Fibroblast of mammary gland (primary cell): ENCODE measurements at regions not wholly inside any gene's neighbourhood (a gene's known extent, or its start where the extent isn't known, plus 50 kb on each side); places are given as distances from the start of the nearest gene placed in this dataset.

Experiments used
- DNase-seq: peaks from one replicate; pipeline ENCODE4 v3.0.0-alpha.2; 2010; ENCODE audit warnings: low read depth
- H3K4me3 ChIP-seq: 2 replicates; pipeline ENCODE4 v1.5.1; 2011; ENCODE audit warnings: low read depth, mild to moderate bottlenecking, low read length, moderate library complexity; ENCODE audit not compliant: control insufficient read depth
- TF ChIP-seq, protein P1 (sequence below): conservative IDR thresholded peaks from 2 replicates; pipeline ENCODE4 v1.5.1; 2011; ENCODE audit warnings: low read depth, low read length, inconsistent platforms; ENCODE audit not compliant: control insufficient read depth, insufficient read depth

DNA sequence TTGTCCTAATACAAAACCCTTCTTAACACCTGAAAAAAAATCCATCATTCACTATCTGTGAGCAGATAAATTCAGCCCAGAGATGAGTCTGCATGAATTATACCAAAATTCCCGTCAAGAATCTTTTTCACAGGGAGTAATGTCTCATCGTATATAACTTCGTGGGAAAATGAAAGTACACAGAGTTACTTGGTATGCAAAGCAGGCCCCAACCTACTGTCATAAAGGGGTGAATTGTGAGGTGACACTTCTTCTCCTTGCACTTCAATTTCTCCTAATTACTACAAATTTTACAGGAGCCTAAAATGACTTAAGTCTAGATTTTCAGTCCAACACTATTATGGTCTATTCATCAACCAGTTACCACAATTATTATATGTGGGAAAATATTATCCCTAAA, 84.6 kb upstream of the CDH20 start:
- H3K4me3 ChIP-seq = no peak overlapping the region
- TF ChIP-seq, protein P1, sequence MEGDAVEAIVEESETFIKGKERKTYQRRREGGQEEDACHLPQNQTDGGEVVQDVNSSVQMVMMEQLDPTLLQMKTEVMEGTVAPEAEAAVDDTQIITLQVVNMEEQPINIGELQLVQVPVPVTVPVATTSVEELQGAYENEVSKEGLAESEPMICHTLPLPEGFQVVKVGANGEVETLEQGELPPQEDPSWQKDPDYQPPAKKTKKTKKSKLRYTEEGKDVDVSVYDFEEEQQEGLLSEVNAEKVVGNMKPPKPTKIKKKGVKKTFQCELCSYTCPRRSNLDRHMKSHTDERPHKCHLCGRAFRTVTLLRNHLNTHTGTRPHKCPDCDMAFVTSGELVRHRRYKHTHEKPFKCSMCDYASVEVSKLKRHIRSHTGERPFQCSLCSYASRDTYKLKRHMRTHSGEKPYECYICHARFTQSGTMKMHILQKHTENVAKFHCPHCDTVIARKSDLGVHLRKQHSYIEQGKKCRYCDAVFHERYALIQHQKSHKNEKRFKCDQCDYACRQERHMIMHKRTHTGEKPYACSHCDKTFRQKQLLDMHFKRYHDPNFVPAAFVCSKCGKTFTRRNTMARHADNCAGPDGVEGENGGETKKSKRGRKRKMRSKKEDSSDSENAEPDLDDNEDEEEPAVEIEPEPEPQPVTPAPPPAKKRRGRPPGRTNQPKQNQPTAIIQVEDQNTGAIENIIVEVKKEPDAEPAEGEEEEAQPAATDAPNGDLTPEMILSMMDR = no peak
- no peak for DNase-seq

DNA sequence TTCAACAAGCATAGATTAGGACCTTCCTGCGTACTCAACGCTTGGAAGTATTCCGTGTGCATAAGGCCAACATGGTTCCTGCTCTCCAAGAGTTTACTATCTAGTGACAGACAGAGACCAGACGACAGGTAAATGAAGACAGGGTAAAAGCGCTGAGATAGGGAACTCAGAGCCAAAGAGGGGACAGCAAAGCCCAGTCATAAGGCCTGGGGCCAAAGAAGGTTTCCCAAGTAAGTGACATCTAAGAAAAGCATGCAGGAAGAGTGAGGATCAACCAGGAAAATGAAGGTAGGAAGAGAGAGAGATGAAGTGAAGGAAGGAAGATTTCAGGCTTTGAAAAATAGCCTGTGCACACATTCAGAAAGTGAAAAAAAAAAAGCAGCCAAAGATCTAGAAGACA, 76.9 kb upstream of the CDH20 start:
- DNase-seq = no peak
- H3K4me3 ChIP-seq = no peak overlapping the region
- TF ChIP-seq, protein P1 = no peak

DNA sequence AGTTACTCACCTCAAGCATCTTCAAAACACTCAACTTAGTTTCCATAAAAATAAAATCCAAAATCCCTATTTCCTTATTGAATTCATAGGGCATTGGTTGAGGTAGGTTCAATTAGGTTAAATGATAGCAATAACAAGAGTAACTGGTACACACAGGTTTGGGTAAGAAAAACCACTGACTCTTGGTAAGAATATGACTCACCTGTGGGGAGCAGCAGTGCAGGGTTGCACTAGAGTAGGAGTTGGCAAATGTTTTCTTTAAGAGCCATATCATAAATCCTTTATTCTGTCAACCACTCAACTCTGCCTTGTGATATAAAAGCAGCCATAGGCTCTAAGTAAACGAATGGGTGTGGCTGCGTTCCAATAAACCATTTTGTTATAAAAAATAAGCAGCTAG, 71.4 kb upstream of the CDH20 start:
- TF ChIP-seq, protein P1 = no peak
- H3K4me3 ChIP-seq = no peak overlapping the region
- DNase-seq = no peak

DNA sequence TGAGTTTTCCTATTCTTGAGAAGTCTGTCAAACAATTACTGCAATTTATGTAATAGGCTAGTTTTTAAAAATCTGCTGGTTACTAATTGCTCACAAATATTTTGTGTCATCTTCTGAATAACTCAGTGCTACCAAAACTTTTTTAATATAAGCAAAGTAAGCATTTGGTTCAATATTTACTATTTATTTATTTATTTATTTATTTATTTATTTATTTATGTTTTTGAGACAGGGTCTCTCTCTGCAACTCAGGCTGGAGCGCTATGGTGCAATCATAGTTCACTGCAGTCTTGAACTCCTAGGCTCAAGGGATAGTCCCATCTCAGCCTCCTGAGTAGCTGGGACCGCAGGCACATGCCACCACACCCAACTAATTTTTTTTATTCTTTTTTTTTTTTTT, 60.4 kb upstream of the CDH20 start:
- DNase-seq = no peak
- H3K4me3 ChIP-seq = no peak overlapping the region
- TF ChIP-seq, protein P1 = no peak

DNA sequence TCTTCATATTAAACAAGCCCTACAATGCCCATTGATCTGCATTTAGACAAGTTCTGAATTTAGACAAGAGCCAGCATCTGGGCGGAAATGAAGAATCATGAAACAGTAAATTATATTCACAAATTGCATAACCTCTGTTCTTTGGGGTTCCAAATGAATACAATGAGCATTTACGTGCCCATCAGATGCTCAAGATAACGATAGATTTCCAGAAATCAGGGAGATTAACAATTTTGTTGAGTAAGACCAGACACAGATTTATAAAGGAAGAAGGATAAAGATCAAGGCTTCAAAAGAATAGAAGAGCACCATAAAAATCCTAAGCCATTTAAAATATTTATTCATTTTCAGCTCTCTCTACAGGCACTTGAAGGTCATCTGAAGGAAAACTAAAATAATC, 59.7 kb upstream of the CDH20 start:
- H3K4me3 ChIP-seq = no peak overlapping the region
- TF ChIP-seq, protein P1 = no peak
- DNase-seq = no peak

DNA sequence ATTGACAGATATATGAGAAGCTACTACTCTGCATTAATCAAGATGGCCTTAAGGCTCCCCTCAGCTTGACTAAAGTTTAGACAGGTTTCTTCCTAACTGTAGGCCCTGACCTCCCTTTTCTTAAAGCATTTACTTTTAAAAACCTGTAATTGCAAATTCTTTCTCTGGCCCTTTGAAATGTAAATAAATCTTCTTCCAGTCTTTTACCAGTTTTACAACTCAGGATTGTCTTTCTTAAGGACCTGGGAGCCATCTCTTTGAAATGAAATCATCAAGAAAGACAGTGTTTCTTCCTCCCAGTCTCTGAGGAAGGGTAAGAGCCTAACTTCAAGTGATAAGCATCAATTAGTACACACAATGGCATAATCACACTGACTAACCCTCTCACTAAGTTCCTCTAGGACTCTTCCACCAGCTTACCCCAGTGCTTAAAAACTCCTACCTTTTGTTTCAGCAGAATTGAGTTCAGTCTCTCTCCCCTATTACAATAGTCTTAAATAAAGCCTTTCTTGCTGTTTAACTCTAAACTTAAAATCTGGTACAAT, 58.7 kb upstream of the CDH20 start:
- H3K4me3 ChIP-seq = no peak overlapping the region
- no peak for DNase-seq
- TF ChIP-seq, protein P1 = no peak

DNA sequence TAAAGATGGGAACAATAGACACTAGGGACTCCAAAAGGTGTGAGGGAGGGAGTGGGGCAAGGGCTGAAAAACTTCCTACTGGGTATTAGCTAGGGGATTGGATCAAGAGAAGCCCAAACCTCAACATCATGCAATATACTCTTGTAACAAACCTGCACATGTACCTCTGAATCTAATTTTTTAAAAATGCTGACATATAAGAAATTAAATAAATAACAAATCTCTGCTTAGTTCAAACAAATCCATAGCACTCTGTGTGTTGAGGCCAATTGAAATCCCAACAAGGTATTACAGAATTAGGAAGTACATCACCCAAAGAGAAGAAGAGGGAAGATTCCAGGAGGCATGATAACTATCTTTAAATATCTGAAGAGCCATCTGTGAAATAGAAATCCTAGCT, 55.4 kb upstream of the CDH20 start:
- TF ChIP-seq, protein P1 = no peak
- no peak overlapping the region for H3K4me3 ChIP-seq
- no peak for DNase-seq
